ENCODE measurements at regions not wholly inside any gene's neighbourhood (a gene's known extent, or its start where the extent isn't known, plus 50 kb on each side); places are given as distances from the start of the nearest gene placed in this dataset.
"Not testable (repeated sequence)": the region's sequence is repeated elsewhere in the genome, so short reads cannot be mapped to it uniquely, and the experiment has no call there.

DNA sequence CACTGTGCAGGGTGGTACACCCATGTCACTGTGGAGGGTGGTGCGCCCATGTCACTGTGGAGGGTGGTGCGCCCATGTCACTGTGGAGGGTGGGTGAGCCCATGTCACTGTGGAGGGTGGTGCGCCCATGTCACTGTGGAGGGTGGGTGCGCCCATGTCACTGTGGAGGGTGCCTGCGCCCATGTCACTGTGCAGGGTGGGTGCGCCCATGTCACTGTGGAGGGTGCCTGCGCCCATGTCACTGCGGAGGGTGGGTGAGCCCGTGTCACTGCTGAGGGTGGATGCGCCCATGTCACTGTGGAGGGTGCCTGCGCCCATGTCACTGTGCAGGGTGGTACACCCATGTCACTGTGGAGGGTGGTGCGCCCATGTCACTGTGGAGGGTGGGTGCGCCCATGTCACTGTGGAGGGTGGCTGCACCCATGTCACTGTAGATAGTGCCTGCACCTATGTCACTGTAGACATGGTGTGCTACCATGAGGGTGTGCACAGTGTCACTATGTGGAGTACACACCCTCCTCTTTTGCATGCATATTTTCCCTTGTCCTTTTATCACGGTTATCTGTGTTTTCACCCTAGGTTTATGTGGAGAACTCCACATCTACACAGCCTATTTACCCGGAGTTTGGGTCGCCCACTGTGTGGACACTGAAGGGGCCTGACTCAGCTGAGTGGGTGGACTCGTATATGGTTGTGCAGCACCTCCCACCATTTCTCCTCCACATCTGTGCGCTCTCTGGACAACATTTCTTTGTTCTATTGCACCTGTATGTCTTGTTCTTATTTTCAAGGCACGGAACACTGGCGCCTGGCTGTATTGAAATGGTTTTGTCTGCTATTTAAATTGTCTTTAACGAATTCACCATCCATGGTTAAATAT, 222.4 kb downstream of the ERMARD start:
- TF ChIP-seq, protein P1, sequence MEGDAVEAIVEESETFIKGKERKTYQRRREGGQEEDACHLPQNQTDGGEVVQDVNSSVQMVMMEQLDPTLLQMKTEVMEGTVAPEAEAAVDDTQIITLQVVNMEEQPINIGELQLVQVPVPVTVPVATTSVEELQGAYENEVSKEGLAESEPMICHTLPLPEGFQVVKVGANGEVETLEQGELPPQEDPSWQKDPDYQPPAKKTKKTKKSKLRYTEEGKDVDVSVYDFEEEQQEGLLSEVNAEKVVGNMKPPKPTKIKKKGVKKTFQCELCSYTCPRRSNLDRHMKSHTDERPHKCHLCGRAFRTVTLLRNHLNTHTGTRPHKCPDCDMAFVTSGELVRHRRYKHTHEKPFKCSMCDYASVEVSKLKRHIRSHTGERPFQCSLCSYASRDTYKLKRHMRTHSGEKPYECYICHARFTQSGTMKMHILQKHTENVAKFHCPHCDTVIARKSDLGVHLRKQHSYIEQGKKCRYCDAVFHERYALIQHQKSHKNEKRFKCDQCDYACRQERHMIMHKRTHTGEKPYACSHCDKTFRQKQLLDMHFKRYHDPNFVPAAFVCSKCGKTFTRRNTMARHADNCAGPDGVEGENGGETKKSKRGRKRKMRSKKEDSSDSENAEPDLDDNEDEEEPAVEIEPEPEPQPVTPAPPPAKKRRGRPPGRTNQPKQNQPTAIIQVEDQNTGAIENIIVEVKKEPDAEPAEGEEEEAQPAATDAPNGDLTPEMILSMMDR (IDR thresholded peaks at IDR 0.05): not testable (repeated sequence)
- not testable (repeated sequence) for TF ChIP-seq POLR2A (IDR thresholded peaks at IDR 0.05)

Measured in body of pancreas (tissue), 4 donors.